ENCODE measurements at regions not wholly inside any gene's neighbourhood (a gene's known extent, or its start where the extent isn't known, plus 50 kb on each side); places are given as distances from the start of the nearest gene placed in this dataset.

GRCh38 chr12:114943601-114944000 lies 259.6 kb upstream of the TBX3 start:
- TF ChIP-seq ELK1 (IDR thresholded peaks at IDR 0.05; ENCODE audit: low read depth, low read length) (no peak), CTCF (IDR thresholded peaks at IDR 0.05) (no peak), GATA3 (IDR thresholded peaks at IDR 0.05; ENCODE audit: borderline replicate concordance) (no peak), KDM5A (IDR thresholded peaks at IDR 0.05) (no peak)

All from A549 (cell line).